Neural cell (in vitro differentiated cells): ENCODE measurements at regions not wholly inside any gene's neighbourhood (a gene's known extent, or its start where the extent isn't known, plus 50 kb on each side); places are given as distances from the start of the nearest gene placed in this dataset.

Experiments
- CTCF ChIP-seq: fragments of 450-650 bp; IDR thresholded peaks from 2 replicates; pipeline ENCODE4 v1.5.1; 2014; ENCODE audit warnings: antibody characterized with exemption, mild to moderate bottlenecking, moderate library complexity; ENCODE audit not compliant: poor library complexity, severe bottlenecking
- EP300 ChIP-seq: fragments of 450-650 bp; conservative IDR thresholded peaks from 2 replicates; pipeline ENCODE4 v1.6.1; 2014; ENCODE audit warnings: antibody characterized with exemption, mild to moderate bottlenecking, moderate library complexity; ENCODE audit not compliant: poor library complexity, severe bottlenecking
- POLR2AphosphoS5 ChIP-seq: IDR thresholded peaks from 2 replicates; pipeline ENCODE4 v1.6.1; 2012
- SMC3 ChIP-seq: fragments of 450-650 bp; conservative IDR thresholded peaks from 2 replicates; pipeline ENCODE4 v1.6.1; 2014; ENCODE audit warnings: antibody characterized with exemption, mild to moderate bottlenecking, moderate library complexity; ENCODE audit not compliant: poor library complexity
- TAF1 ChIP-seq: IDR thresholded peaks from 2 replicates; pipeline ENCODE4 v1.6.1; 2012; ENCODE audit warnings: low read depth

- no peak for TF ChIP-seq CTCF
- no peak for TF ChIP-seq POLR2AphosphoS5
- no peak for TF ChIP-seq EP300
- TF ChIP-seq TAF1: no peak
- no peak for TF ChIP-seq SMC3
Measured at GRCh38 chr22:22432937-22433336, 75.6 kb downstream of the ZNF280B start.
